Gastroesophageal sphincter (tissue), 4 donors: ENCODE measurements at regions not wholly inside any gene's neighbourhood (a gene's known extent, or its start where the extent isn't known, plus 50 kb on each side); places are given as distances from the start of the nearest gene placed in this dataset.

Experiments
- ATAC-seq: fragments of 150-250 bp; one replicate; pipeline ENCODE4 v1.9.1; 2016; ENCODE audit warnings: mild to moderate bottlenecking, moderate library complexity
- H3K27ac ChIP-seq, 4 donors: fragments of 200-600 bp; sonication (generic) in 3 of 4; 1 replicate in 3 of 4; 2 replicates in 1 of 4; pipeline ENCODE4 v1.5.1; 2016 to 2019
- H3K27me3 ChIP-seq: fragments of 200-600 bp; sonication (generic); one replicate; pipeline ENCODE4 v1.5.1; 2019
- H3K36me3 ChIP-seq, 2 donors: fragments of 200-600 bp; sonication (generic); one replicate each; pipeline ENCODE4 v1.5.1; 2019; ENCODE audit warnings: control low read depth in 1 of 2
- H3K4me1 ChIP-seq, 3 donors: fragments of 200-600 bp; sonication (generic); 1 replicate in 2 of 3; 2 replicates in 1 of 3; pipeline ENCODE4 v1.5.1; 2016 to 2019; ENCODE audit warnings: control low read depth in 2 of 3
- H3K4me3 ChIP-seq, 2 donors: fragments of 200-600 bp; sonication (generic); one replicate each; pipeline ENCODE4 v1.5.1; 2019; ENCODE audit warnings: mild to moderate bottlenecking in 1 of 2, moderate library complexity in 1 of 2
- H3K9me3 ChIP-seq, 3 donors: fragments of 200-600 bp; sonication (generic); one replicate each; pipeline ENCODE4 v1.5.1; 2017 to 2019; ENCODE audit warnings: control low read depth in 2 of 3
- EP300 ChIP-seq: sonication (generic); formaldehyde crosslinking; IDR thresholded peaks from one replicate; pipeline ENCODE4 v1.6.1; 2017; ENCODE audit warnings: antibody characterized with exemption, mild to moderate bottlenecking
- POLR2A ChIP-seq, 2 donors: fragments of 450-650 bp; IDR thresholded peaks; one replicate each; pipeline ENCODE4 v1.6.1; 2017; ENCODE audit warnings: antibody characterized with exemption in 2 of 2, mild to moderate bottlenecking in 2 of 2, moderate library complexity in 1 of 2
- POLR2AphosphoS5 ChIP-seq: sonication (generic); formaldehyde crosslinking; IDR thresholded peaks from one replicate; pipeline ENCODE4 v1.6.1; 2017; ENCODE audit warnings: antibody characterized with exemption
- WGBS, 2 donors: methylation state at CpG; one replicate each; pipeline ENCODE4 v1.1.5; 2018; ENCODE audit warnings: low coverage in 1 of 2; 5-methylcytosine and 5-hydroxymethylcytosine counted together
- TF ChIP-seq, protein P1 (sequence below), 4 experiments: fragments of 200-600 bp in 2 of 4; fragments of 450-650 bp in 2 of 4; sonication (generic) in 1 of 4; IDR thresholded peaks; one replicate each; pipeline ENCODE4 v1.5.1; 2017 to 2019; ENCODE audit warnings: antibody characterized with exemption in 4 of 4, mild to moderate bottlenecking in 2 of 4, moderate library complexity in 2 of 4

DNA sequence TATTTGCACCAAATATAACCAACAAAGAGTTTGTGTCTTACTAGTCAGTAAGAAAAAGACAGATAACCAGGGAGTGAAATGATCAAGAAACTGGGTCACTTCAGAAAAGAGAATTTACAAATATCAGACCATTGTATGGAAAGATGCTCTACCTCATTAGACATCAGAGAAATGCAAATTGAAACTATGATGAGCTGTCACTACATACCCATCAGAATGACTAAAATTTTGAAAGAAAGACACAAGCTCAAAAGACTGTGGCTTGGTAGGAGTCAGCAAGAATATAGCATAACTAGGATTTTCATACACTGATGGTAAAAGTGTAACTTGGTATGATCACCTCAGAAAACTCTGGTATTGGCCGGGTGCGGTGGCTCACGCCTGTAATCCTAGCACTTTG, 247.2 kb downstream of the BMP4 start:
- no peak overlapping the region for H3K27ac ChIP-seq
- H3K36me3 ChIP-seq, result no peaks in the 10 kb centered on the region
- H3K9me3 ChIP-seq, result no peaks in the 10 kb centered on the region
- TF ChIP-seq POLR2AphosphoS5 (no peak), POLR2A (IDR thresholded peaks at IDR 0.05) (no peak), EP300 (no peak)
- TF ChIP-seq, protein P1, sequence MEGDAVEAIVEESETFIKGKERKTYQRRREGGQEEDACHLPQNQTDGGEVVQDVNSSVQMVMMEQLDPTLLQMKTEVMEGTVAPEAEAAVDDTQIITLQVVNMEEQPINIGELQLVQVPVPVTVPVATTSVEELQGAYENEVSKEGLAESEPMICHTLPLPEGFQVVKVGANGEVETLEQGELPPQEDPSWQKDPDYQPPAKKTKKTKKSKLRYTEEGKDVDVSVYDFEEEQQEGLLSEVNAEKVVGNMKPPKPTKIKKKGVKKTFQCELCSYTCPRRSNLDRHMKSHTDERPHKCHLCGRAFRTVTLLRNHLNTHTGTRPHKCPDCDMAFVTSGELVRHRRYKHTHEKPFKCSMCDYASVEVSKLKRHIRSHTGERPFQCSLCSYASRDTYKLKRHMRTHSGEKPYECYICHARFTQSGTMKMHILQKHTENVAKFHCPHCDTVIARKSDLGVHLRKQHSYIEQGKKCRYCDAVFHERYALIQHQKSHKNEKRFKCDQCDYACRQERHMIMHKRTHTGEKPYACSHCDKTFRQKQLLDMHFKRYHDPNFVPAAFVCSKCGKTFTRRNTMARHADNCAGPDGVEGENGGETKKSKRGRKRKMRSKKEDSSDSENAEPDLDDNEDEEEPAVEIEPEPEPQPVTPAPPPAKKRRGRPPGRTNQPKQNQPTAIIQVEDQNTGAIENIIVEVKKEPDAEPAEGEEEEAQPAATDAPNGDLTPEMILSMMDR (IDR thresholded peaks at IDR 0.05), result no peak
- no peak overlapping the region for H3K4me3 ChIP-seq
- WGBS, 2 donors, result 95 to 100% methylated on average over 2 to 3 of the region's 3 CpGs
- H3K4me1 ChIP-seq, result no peaks in the 10 kb centered on the region
- no peak for ATAC-seq
- H3K27me3 ChIP-seq, result no peaks in the 10 kb centered on the region

DNA sequence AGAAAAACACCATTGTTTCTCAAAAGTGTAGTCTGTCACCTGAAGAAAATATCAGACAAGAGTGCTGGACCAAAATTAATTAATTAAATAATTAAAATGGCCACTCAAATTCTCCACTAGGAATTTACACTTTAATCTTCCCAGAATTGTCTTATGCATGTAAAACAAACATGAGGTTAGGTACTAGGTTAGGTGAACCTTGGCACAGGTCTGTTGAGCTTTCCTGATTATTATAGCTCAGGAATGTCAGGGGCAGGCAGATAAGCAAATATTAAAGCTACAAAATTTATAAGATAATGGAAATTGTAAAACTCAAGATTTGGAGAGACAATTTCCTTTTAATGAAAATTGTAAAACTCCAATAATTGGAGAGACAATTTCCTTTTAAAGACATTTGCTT, 253.2 kb downstream of the BMP4 start:
- Histone ChIP-seq H3K36me3 (no peaks in the 10 kb centered on the region), H3K9me3 (no peaks in the 10 kb centered on the region), H3K4me3 (no peak overlapping the region), H3K27ac (no peak overlapping the region), H3K27me3 (no peaks in the 10 kb centered on the region), H3K4me1 (no peaks in the 10 kb centered on the region)
- no peak for ATAC-seq
- TF ChIP-seq POLR2A (IDR thresholded peaks at IDR 0.05), result no peak
- TF ChIP-seq POLR2AphosphoS5, result no peak
- TF ChIP-seq EP300, result no peak
- TF ChIP-seq, protein P1 (IDR thresholded peaks at IDR 0.05), result no peak

DNA sequence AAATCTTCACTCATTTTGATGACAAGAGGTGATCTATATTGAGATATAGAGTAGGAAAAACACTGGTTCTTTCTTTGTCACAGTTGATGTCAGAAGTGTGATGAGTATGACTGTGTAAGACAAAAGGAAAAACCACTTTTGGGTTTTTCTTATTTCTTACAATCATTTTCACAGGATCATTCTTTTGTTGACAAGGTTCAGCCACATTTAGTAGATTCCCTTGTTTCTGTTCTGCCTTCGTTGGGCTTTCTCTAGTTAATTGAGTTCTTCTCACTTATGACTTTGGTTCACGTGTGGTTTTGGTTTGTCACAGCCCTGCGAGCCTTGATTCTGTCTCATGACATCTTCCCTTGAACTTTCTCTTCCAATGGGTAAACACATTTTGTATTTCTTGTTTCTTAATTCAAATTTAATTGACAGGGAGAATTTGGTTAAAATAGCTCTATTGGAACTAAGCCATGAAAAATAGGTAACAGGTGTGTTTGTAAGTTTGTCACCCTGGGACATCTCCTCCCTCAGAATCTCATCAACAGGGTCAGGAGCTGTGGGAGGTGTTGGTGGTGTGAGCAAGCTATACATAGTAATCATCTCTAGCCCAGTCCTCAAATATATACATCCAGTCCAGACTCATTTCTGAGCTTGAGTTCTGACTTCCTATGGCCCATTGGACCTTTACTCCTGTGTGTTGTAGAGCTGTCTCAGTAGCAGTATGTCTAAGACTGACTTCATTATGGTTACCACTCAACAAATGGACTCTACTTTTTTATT, 255.3 kb downstream of the BMP4 start:
- Histone ChIP-seq H3K36me3 (no peaks in the 10 kb centered on the region), H3K27ac (no peak overlapping the region), H3K4me3 (no peak overlapping the region), H3K4me1 (no peaks in the 10 kb centered on the region), H3K27me3 (no peaks in the 10 kb centered on the region), H3K9me3 (no peaks in the 10 kb centered on the region)
- WGBS, 2 donors, result 67 to 100% methylated on average over 1 to 2 of the region's 3 CpGs
- TF ChIP-seq EP300 (no peak), POLR2AphosphoS5 (no peak), POLR2A (IDR thresholded peaks at IDR 0.05) (no peak)
- TF ChIP-seq, protein P1 (IDR thresholded peaks at IDR 0.05), result no peak
- no peak for ATAC-seq

DNA sequence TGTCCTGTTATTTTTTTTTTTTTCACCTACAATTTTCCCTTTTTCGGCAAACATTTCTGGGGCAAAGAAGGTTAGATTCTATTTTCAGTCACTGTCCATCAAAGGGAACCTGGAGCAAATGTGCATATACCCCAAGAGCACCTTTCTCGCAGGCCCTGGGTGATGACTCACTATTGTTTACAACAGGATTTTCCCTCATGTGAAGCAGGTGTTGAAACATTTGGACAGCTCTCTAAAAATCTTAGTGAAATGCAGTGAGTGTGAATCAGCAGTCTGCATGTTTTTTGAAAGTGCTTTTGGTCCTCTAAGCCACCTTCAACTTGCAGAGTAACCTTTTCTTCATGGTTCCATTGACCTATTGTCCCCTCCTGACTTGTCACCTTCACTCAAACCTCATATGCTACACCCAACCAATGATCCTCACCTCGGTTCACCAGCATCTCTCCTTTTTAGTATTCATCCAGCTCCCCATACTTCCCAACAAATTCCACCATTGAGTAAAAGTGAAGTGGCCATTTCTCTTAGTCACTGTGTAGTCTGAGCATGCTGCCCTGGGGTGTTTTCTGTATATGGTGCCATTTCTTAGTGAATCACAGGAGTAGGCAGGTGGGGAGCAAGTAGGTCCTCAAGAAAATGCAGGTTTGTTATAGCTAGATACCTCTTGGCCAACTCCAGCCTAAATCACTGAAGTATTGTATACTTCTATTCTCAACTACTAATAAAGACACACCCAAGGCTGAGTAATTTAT, 260.2 kb downstream of the BMP4 start:
- Histone ChIP-seq H3K36me3 (no peaks in the 10 kb centered on the region), H3K9me3 (no peaks in the 10 kb centered on the region), H3K27me3 (no peaks in the 10 kb centered on the region), H3K27ac (no peak overlapping the region), H3K4me3 (no peak overlapping the region), H3K4me1 (no peaks in the 10 kb centered on the region)
- TF ChIP-seq, protein P1 (IDR thresholded peaks at IDR 0.05), result no peak
- TF ChIP-seq POLR2A (IDR thresholded peaks at IDR 0.05) (no peak), EP300 (no peak), POLR2AphosphoS5 (no peak)
- 33 to 76% methylated on average over 2 to 3 of the region's 3 CpGs for WGBS, 2 donors
- ATAC-seq, result no peak

DNA sequence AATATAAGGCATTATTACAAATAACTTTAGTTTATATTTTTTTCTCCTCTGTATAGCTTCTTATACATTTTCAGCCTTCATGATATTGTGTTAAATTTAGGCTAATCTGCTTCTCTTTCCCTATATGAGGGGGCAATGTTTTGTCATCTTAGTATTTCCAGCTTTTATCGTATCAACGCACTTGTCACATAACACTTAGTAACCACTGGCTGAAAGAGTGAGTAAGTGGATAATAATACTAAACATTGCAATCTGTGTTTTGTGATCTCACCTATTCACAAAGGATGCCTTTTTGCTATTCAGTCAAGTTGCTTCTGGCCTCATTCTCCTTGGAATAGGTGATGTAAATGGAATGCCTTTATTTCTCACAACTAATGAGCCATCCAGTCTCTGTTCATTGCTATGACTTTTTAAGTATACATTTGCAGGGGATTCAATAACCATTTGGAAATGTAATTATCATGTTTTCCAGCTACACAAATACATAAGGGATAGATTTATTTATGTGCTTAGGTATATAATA, 260.9 kb downstream of the BMP4 start:
- WGBS, 2 donors, result 94 to 96% methylated on average over 2 of the region's 2 CpGs
- H3K27me3 ChIP-seq, result no peaks in the 10 kb centered on the region
- no peak overlapping the region for H3K4me3 ChIP-seq
- no peaks in the 10 kb centered on the region for H3K9me3 ChIP-seq
- no peak for ATAC-seq
- H3K4me1 ChIP-seq, result no peaks in the 10 kb centered on the region
- H3K27ac ChIP-seq, result no peak overlapping the region
- TF ChIP-seq POLR2A (IDR thresholded peaks at IDR 0.05) (no peak), EP300 (no peak), POLR2AphosphoS5 (no peak)
- TF ChIP-seq, protein P1 (IDR thresholded peaks at IDR 0.05), result no peak
- H3K36me3 ChIP-seq, result no peaks in the 10 kb centered on the region
